GM19043 (cell line): ENCODE measurements at regions not wholly inside any gene's neighbourhood (a gene's known extent, or its start where the extent isn't known, plus 50 kb on each side); places are given as distances from the start of the nearest gene placed in this dataset.
"Not testable (repeated sequence)": the region's sequence is repeated elsewhere in the genome, so short reads cannot be mapped to it uniquely, and the experiment has no call there.

Experiments used
- ATAC-seq: cut with Tn5 transposase; IDR thresholded peaks from one replicate; pipeline ENCODE4 v1.9.1; 2021; ENCODE audit warnings: low read depth; ENCODE audit not compliant: unreplicated experiment

- not testable (repeated sequence) for ATAC-seq
These were observed 222.3 kb upstream of the PLGLB2 start for GRCh38 chr2:87525497-87525991.

- ATAC-seq, result not testable (repeated sequence)
These were observed 221.6 kb upstream of the PLGLB2 start for GRCh38 chr2:87526258-87526657.

GRCh38 chr2:87531968-87532715, 215.7 kb upstream of the PLGLB2 start:
- not testable (repeated sequence) for ATAC-seq

GRCh38 chr2:87533390-87534272, 214.3 kb upstream of the PLGLB2 start:
- not testable (repeated sequence) for ATAC-seq

DNA sequence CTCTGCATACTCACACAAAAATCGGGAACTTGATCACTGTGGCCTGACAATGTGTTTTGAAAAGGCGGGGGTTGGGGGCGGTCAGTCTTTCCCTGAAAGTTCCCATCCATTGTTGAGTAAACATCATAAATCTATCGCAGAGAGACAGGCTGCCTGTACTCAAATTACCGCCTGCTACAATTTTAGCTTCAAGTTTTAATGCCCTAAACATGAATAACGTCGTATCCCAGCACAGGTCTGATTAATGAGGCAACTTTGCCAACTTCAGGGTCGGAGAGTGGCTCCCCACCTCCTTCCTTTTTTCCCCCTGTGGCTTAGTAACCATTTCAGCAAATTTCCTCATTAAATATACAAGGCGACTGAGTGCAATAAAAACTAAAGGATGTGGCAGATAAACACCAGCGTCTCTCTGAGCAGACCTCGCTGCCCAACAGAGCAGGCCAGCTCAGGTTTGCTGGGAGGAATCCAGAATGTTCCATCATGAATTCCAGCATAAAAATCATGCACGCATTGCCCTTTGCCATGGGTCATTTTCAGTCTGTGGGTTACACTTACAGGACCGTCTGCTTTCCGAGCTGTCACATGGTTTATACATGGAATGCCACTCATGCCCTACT, 213.5 kb upstream of the PLGLB2 start:
- not testable (repeated sequence) for ATAC-seq

GRCh38 chr2:87536427-87536826, 211.5 kb upstream of the PLGLB2 start:
- not testable (repeated sequence) for ATAC-seq

- ATAC-seq, result not testable (repeated sequence)
These were observed 210.6 kb upstream of the PLGLB2 start for GRCh38 chr2:87537251-87537671.

DNA sequence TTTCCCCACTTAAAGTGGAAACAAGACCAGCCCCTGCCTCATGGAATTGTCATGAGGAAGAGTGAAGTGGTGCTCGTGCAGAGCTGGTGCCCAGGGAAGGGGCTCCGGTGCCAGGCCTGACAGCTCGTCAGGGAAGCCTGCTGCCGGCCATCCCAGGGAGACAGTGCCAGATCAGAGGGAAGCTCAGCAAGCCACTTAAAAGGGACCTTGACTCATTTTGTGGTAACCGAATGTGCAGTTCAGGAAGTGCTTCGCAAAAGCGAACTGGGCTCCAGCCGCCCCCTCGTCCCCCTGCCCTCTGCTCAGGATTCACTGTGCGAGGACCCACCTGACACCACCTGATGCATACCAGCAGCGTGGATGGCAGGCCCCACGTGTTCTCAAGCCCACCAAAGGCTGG, 209.6 kb upstream of the PLGLB2 start:
- not testable (repeated sequence) for ATAC-seq

DNA sequence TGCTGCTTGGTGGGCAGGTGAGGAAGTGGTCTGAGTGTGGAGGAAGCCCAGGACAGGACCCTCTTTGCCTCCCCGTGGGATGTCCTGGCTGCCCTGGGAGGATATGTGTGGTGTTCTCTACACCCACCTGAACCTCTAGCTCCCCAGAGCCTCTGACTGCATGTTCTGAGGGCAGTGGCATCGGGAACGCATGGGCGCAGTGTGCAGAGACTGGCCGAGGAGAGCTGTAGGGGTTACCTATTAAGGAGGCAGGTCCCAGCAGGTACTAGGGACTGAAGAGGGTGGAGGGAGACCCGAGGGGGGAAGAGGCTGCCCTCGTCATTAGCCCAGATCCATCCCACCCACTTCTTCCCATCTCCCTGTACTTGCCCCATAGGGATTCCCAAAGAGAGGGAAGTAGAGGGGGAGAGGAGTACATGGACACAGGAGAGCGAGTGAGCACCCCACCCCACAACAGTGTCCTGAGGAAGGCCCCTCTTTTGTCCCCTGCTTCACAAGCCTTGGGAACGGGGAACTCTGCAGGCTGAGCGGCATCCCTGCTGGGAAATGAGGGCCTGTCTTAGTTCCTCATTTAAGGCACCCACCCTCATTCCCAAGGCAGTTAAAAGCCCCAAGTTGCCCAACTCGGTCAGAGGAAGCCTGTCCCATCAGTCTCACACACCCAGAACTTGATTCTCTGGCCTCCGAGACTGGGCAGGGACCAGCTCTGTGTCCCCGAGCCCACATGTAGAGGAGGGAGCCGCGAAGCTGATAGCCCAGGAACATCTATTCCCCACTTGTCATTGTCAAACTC, 208.5 kb upstream of the PLGLB2 start:
- not testable (repeated sequence) for ATAC-seq

- ATAC-seq, result not testable (repeated sequence)
These were observed 207.6 kb upstream of the PLGLB2 start for GRCh38 chr2:87540242-87540641.

DNA sequence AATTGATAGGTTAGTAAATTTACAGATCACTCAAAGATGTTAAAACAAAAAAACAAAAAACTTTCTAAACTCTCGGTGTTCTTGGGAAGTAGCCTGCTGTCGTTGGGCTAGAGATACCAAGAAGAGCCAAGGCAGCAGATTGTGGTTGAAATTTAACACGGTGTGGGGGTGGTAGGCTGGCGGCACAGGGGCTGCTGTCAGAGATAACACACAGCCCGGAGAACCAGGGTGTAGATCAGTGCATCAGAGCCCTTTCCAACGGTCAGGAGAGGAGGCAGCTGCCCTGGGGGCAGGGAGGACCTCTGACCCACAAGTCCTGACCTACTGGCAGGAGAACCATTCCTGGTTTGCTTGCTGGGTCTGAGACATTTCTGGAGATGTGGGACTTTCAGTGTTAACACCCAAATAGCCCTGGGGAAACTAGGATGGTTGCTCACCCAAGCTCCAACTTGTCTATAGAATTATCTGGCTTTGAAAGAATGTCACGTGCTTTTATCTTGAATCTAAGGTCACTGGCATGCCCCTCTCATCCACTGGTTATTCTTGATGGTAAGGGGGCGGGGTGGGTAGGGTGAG, 205.2 kb upstream of the PLGLB2 start:
- not testable (repeated sequence) for ATAC-seq

GRCh38 chr2:87543797-87544196, 204.1 kb upstream of the PLGLB2 start:
- not testable (repeated sequence) for ATAC-seq

- ATAC-seq, result not testable (repeated sequence)
These were observed 200.8 kb upstream of the PLGLB2 start for GRCh38 chr2:87547106-87547505.

DNA sequence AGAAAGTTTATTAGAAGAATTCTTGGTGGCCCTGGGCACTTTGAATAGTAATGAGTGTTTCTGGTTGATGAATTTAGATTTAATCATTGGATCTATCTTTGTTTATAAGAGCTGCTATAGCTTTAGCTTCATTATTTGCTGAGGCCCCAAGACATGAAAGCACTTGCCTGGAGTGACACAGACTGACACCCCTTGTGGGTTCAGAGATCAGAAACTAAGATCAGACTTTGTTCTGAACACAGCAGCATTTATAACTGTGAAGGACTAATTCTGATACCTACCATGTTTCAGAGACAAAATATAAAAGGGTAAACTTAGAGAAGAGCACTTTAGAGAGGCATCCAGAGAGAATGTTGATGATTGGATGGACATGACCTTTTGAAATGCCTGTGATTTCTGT, 199.9 kb upstream of the PLGLB2 start:
- ATAC-seq, result not testable (repeated sequence)

GRCh38 chr2:87548681-87549536, 199.0 kb upstream of the PLGLB2 start:
- not testable (repeated sequence) for ATAC-seq

DNA sequence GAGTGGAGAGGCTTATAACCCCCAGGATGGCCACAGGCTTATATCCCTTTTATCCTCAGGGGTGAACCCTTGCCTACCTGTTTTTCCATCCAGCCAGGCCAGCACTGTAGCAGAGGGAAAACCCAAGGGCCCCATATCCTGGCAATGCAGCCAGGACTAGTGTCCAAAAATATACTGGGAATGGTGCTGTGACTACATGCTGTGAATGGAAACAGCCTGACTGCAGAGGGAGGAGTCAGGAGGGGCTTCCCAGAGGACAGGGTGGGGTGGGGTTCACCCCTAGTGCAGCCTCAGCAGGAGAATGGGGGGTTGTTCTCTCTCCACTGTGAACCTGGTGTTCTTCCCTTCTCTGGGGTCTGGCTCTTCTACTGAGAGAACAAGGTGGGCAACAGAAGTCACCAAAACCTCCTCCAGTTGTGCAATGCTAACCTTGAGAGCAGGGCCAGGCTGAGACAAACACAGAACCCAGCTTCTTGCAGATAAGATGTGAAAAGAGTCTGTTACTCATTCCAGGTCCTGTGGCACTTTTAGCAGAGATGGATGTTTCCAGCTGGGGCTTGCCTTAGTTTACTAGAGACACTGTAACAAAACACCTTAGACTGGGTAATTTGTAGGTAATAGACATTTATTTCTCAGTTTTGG, 198.2 kb upstream of the PLGLB2 start:
- not testable (repeated sequence) for ATAC-seq

DNA sequence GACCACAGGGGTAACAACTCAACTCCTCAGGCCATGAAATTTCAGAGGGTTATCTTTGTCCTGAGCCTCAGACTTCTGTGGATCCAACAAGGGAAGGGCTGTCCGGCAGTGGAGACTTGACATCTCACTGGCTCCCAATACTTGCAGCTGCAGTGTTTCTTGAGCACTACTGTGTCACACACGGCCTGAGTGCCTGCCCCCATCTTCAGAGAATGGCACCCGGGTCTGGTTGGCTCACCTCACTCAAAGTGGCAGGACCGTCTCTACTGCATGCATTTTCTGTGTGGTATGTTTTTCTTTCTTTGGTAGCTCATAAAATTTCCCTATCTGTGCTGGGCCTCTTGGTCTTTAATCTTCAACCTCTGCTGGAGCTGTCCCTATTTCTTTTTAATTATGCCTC, 193.2 kb upstream of the PLGLB2 start:
- ATAC-seq, result not testable (repeated sequence)

- ATAC-seq, result not testable (repeated sequence)
These were observed 192.8 kb upstream of the PLGLB2 start for GRCh38 chr2:87555082-87555481.
